H1 (cell line): ENCODE measurements at regions not wholly inside any gene's neighbourhood (a gene's known extent, or its start where the extent isn't known, plus 50 kb on each side); places are given as distances from the start of the nearest gene placed in this dataset.

Experiments
- CTCF ChIA-PET: fragments of 300-600 bp; sonication (Branson Sonifier 250); formaldehyde crosslinking; loops from one replicate; lab custom pipeline; 2021; ENCODE audit not compliant: partially characterized antibody; lab: Charles Lee
- POLR2A ChIA-PET: fragments of 300-600 bp; sonication (Branson Sonifier 250); formaldehyde crosslinking; loops from one replicate; lab custom pipeline; 2021; ENCODE audit warnings: inconsistent platforms; ENCODE audit not compliant: partially characterized antibody; lab: Charles Lee
- DNase-seq, 2 experiments: peaks; one replicate each; pipeline versions ENCODE4 v3.0.0 to v3.0.0-alpha.2; 2010 to 2022; ENCODE audit warnings: low spot score in 2 of 2, low read depth in 1 of 2, mixed read lengths in 1 of 2
- FAIRE-seq: peaks from 2 replicates; lab custom pipeline; 2011; peaks lifted over from hg19 to GRCh38; lab: Jason Lieb, UNC
- H2AFZ ChIP-seq: 2 replicates; pipeline ENCODE4 v1.8.1; 2012; ENCODE audit warnings: low read length, inconsistent platforms
- H2AK5ac ChIP-seq: 2 replicates; pipeline ENCODE4 v1.6.1; 2013; ENCODE audit warnings: low read depth, low read length
- H2BK120ac ChIP-seq: replicated peaks from 2 replicates; pipeline ENCODE3; 2013; ENCODE audit warnings: low read depth, low read length, inconsistent platforms
- H2BK12ac ChIP-seq: 2 replicates; pipeline ENCODE4 v1.6.1; 2013; ENCODE audit warnings: low read depth, low read length
- H2BK15ac ChIP-seq: 2 replicates; pipeline ENCODE4 v1.6.1; 2013; ENCODE audit warnings: low read length
- H2BK20ac ChIP-seq: 2 replicates; pipeline ENCODE4 v1.6.1; 2013; ENCODE audit warnings: low read length
- H2BK5ac ChIP-seq: 2 replicates; pipeline ENCODE4 v1.6.1; 2013; ENCODE audit warnings: low read depth, low read length
- H3K14ac ChIP-seq: 2 replicates; pipeline ENCODE4 v1.6.1; 2013; ENCODE audit warnings: inconsistent platforms; ENCODE audit not compliant: insufficient read length
- H3K18ac ChIP-seq: 2 replicates; pipeline ENCODE4 v1.6.1; 2013; ENCODE audit warnings: low read length; ENCODE audit errors: extremely low read depth
- H3K23ac ChIP-seq: 2 replicates; pipeline ENCODE4 v1.6.1; 2013; ENCODE audit warnings: inconsistent platforms; ENCODE audit not compliant: insufficient read length
- H3K23me2 ChIP-seq: 2 replicates; pipeline ENCODE4 v1.6.1; 2013; ENCODE audit warnings: low read depth, low read length
- H3K27ac ChIP-seq: 2 replicates; pipeline ENCODE4 v1.6.1; 2011; ENCODE audit warnings: low read depth, low read length, inconsistent platforms
- H3K27me3 ChIP-seq, 4 experiments: replicated peaks in 1 of 4; 1 replicate in 1 of 4; 2 replicates in 3 of 4; pipeline versions ENCODE4 v1.6.1 to v1.8.1; 2011 to 2013; ENCODE audit warnings: low read length in 3 of 4, mild to moderate bottlenecking in 3 of 4, inconsistent platforms in 2 of 4, mixed read lengths in 2 of 4, moderate library complexity in 1 of 4; ENCODE audit not compliant: control insufficient read depth in 3 of 4, insufficient read depth in 3 of 4; ENCODE audit errors: extremely low read depth in 1 of 4
- H3K36me3 ChIP-seq, 4 experiments: 2 replicates each; pipeline versions ENCODE4 v1.6.1 to v1.8.1; 2011 to 2013; ENCODE audit warnings: mild to moderate bottlenecking in 4 of 4, low read length in 3 of 4, moderate library complexity in 2 of 4, control low read depth in 1 of 4, inconsistent platforms in 1 of 4; ENCODE audit not compliant: insufficient read depth in 4 of 4, control insufficient read depth in 2 of 4
- H3K4ac ChIP-seq: replicated peaks from 2 replicates; pipeline ENCODE3; 2013; ENCODE audit warnings: low read length, low read depth, mixed read lengths, inconsistent platforms; ENCODE audit not compliant: insufficient read length
- H3K4me1 ChIP-seq, 4 experiments: replicated peaks in 1 of 4; 1 replicate in 1 of 4; 2 replicates in 3 of 4; pipeline versions ENCODE4 v1.6.1 to v1.8.1; 2011 to 2013; ENCODE audit warnings: low read length in 3 of 4, inconsistent platforms in 2 of 4, mixed read lengths in 1 of 4; ENCODE audit not compliant: insufficient read depth in 4 of 4, control insufficient read depth in 3 of 4
- H3K4me2 ChIP-seq, 2 experiments: 2 replicates each; pipeline versions ENCODE4 v1.6.1 to v1.8.1; 2011 to 2013; ENCODE audit warnings: low read depth in 2 of 2, low read length in 2 of 2, control low read depth in 1 of 2, inconsistent platforms in 1 of 2, mild to moderate bottlenecking in 1 of 2; ENCODE audit not compliant: insufficient read depth in 1 of 2
- H3K4me3 ChIP-seq, 4 experiments: fragments of 200-600, 300-600 bp in 1 of 4; sonication (generic), shearing (Covaris generic), sonication (Bioruptor Twin) in 1 of 4; 2 replicates each; pipeline versions ENCODE4 v1.5.1 to v1.8.1; 2011 to 2016; ENCODE audit warnings: low read length in 4 of 4, low read depth in 3 of 4, control low read depth in 2 of 4, inconsistent platforms in 2 of 4, mild to moderate bottlenecking in 2 of 4, mixed read lengths in 1 of 4, moderate library complexity in 1 of 4; ENCODE audit not compliant: insufficient read depth in 2 of 4; ENCODE audit errors: extremely low read depth in 1 of 4
- H3K56ac ChIP-seq: replicated peaks from 2 replicates; pipeline ENCODE3; 2013; ENCODE audit warnings: low read depth, mild to moderate bottlenecking, mixed read lengths, low read length, inconsistent platforms; ENCODE audit not compliant: insufficient read length
- H3K79me1 ChIP-seq: 2 replicates; pipeline ENCODE4 v1.6.1; 2013; ENCODE audit warnings: low read depth, low read length, control low read depth
- H3K79me2 ChIP-seq, 2 experiments: 2 replicates each; pipeline versions ENCODE4 v1.6.1 to v1.8.1; 2012 to 2013; ENCODE audit warnings: low read length in 2 of 2, mild to moderate bottlenecking in 2 of 2, inconsistent platforms in 1 of 2; ENCODE audit not compliant: insufficient read depth in 2 of 2, control insufficient read depth in 1 of 2
- H3K9ac ChIP-seq, 4 experiments: replicated peaks in 1 of 4; 1 replicate in 1 of 4; 2 replicates in 3 of 4; pipeline versions ENCODE4 v1.6.1 to v1.8.1; 2011 to 2013; ENCODE audit warnings: low read depth in 3 of 4, low read length in 3 of 4, control low read depth in 2 of 4, mild to moderate bottlenecking in 2 of 4, moderate library complexity in 2 of 4, inconsistent platforms in 1 of 4; ENCODE audit errors: extremely low read depth in 1 of 4
- H3K9me3 ChIP-seq, 2 experiments: 2 replicates each; pipeline versions ENCODE4 v1.6.1 to v1.8.1; 2012 to 2013; ENCODE audit warnings: mild to moderate bottlenecking in 2 of 2, moderate library complexity in 2 of 2, control low read depth in 1 of 2, inconsistent platforms in 1 of 2, low read depth in 1 of 2, low read length in 1 of 2, mixed read lengths in 1 of 2; ENCODE audit not compliant: insufficient read depth in 2 of 2
- H4K20me1 ChIP-seq, 2 experiments: replicated peaks in 1 of 2; 2 replicates each; pipeline versions ENCODE3 to v1.8.1; 2011 to 2013; ENCODE audit warnings: inconsistent platforms in 2 of 2, low read length in 2 of 2, mild to moderate bottlenecking in 1 of 2; ENCODE audit not compliant: insufficient read depth in 2 of 2, control insufficient read depth in 1 of 2
- H4K5ac ChIP-seq: 2 replicates; pipeline ENCODE4 v1.6.1; 2013; ENCODE audit warnings: low read length, low read depth, mixed read lengths, inconsistent platforms; ENCODE audit not compliant: insufficient read length
- H4K8ac ChIP-seq: 2 replicates; pipeline ENCODE4 v1.8.0; 2013; ENCODE audit warnings: mild to moderate bottlenecking, moderate library complexity, low read length, inconsistent platforms; ENCODE audit not compliant: insufficient read depth; ENCODE audit errors: extremely low read depth
- H4K91ac ChIP-seq: replicated peaks from 2 replicates; pipeline ENCODE3; 2013; ENCODE audit warnings: low read length, mixed read lengths, inconsistent platforms; ENCODE audit not compliant: insufficient read length
- JUND ChIP-seq: IDR thresholded peaks from 2 replicates; pipeline ENCODE4 v1.6.1; 2011; ENCODE audit warnings: mild to moderate bottlenecking, improper control_type of control experiment, low read length
- RAD21 ChIP-seq, 2 experiments: IDR thresholded peaks in 1 of 2; conservative IDR thresholded peaks in 1 of 2; 2 replicates each; pipeline ENCODE4 v1.6.1; 2011; ENCODE audit warnings: low read depth in 2 of 2, low read length in 2 of 2, improper control_type of control experiment in 1 of 2, inconsistent platforms in 1 of 2, mild to moderate bottlenecking in 1 of 2, moderate library complexity in 1 of 2
- WGBS, 2 experiments: shearing (Covaris generic) in 1 of 2; methylation state at CpG; one replicate each; pipeline versions ENCODE4 v1.1.6 to v1.1.7; 2013 to 2015; ENCODE audit warnings: low lambda C conversion rate in 2 of 2, mixed read lengths in 2 of 2, inconsistent platforms in 1 of 2, low coverage in 1 of 2, missing lambda C conversion rate in 1 of 2; ENCODE audit not compliant: insufficient replicate concordance in 2 of 2, insufficient coverage in 1 of 2, insufficient read length in 1 of 2; ENCODE audit errors: extremely low coverage in 1 of 2, missing lambda C conversion rate in 1 of 2; 5-methylcytosine and 5-hydroxymethylcytosine counted together
- TF ChIP-seq, protein P1 (sequence below), 3 experiments: IDR thresholded peaks; 1 replicate in 2 of 3; 2 replicates in 1 of 3; pipeline versions ENCODE4 v1.5.1 to v1.6.1; 2011; ENCODE audit warnings: low read length in 3 of 3, mild to moderate bottlenecking in 3 of 3, inconsistent platforms in 2 of 3, low read depth in 1 of 3, moderate library complexity in 1 of 3; ENCODE audit not compliant: insufficient read depth in 1 of 3; ENCODE audit errors: control extremely low read depth in 1 of 3

DNA sequence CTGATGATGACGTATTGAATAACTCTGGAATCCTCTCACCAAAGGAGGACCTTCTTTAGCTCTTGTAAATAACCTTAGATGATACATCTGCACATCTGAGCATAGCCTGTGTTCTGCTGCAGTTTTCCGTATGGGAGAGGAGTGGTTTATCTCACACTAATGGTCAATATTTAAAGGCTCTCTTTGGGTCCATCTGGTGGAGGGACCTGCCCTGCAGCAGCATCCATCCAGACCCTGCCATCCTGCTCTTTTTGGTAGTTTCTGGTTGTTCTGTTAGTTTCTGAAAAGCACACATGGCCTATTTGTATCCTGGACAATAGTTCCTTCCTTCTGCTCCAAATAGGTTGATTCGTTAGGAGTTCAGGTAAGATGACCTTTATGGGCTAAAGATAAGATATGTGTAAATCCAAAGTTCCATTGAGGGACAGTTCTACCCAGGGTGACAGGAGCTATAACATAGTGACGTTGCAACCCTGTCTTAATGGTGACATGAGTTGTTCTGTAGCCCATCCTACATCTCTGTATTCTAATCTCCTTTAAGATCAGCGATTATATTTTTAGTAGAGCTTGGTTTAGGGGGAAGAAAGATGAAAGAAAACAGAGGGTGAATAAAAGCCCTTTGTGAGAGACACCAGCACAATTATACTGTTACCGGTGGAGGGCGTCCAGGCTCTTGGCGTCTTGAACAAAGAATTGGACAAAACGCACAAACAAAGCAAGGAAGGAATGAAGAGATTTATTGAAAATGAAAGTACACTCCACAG is 60.0 kb upstream of the KLF14 start:
- no peak overlapping the region for H3K56ac ChIP-seq
- no peak overlapping the region for H2AK5ac ChIP-seq
- no peak overlapping the region for H2BK5ac ChIP-seq
- 91% methylated on average over 9 of the region's 9 CpGs; no CpG with 5 or more reads in 1 of the 2 experiments for WGBS, 2 experiments
- no peak overlapping the region for H2BK12ac ChIP-seq
- no peak for DNase-seq
- H3K79me1 ChIP-seq: no peaks in the 10 kb centered on the region
- H4K20me1 ChIP-seq: no peaks in the 10 kb centered on the region
- H2BK120ac ChIP-seq: no peak overlapping the region
- H4K8ac ChIP-seq: no peak overlapping the region
- no peak overlapping the region for H3K23ac ChIP-seq
- no peak overlapping the region for H4K5ac ChIP-seq
- no peaks in the 10 kb centered on the region for H3K36me3 ChIP-seq
- H3K4me3 ChIP-seq: no peak overlapping the region; a peak in 1 of 8 replicates
- H4K91ac ChIP-seq: no peak overlapping the region
- TF ChIP-seq, protein P1, sequence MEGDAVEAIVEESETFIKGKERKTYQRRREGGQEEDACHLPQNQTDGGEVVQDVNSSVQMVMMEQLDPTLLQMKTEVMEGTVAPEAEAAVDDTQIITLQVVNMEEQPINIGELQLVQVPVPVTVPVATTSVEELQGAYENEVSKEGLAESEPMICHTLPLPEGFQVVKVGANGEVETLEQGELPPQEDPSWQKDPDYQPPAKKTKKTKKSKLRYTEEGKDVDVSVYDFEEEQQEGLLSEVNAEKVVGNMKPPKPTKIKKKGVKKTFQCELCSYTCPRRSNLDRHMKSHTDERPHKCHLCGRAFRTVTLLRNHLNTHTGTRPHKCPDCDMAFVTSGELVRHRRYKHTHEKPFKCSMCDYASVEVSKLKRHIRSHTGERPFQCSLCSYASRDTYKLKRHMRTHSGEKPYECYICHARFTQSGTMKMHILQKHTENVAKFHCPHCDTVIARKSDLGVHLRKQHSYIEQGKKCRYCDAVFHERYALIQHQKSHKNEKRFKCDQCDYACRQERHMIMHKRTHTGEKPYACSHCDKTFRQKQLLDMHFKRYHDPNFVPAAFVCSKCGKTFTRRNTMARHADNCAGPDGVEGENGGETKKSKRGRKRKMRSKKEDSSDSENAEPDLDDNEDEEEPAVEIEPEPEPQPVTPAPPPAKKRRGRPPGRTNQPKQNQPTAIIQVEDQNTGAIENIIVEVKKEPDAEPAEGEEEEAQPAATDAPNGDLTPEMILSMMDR (IDR thresholded peaks at IDR 0.05; ENCODE audit: control extremely low read depth in 1 of 3, insufficient read depth in 1 of 3, low read depth in 1 of 3, low read length in 3 of 3): peak; percentile 19 to 38 (median 28); a peak in 3 of 4 replicates
- TF ChIP-seq RAD21 (IDR thresholded peaks at IDR 0.05 in 1 of 2, conservative IDR thresholded peaks at IDR 0.05 in 1 of 2; ENCODE audit: low read depth in 2 of 2, low read length in 2 of 2): peak in 1 of 2 experiments; percentile 45; a peak in 2 of 4 replicates
- no peak for TF ChIP-seq JUND
- TF ChIP-seq, all 59 proteins: peak for 2
- Histone ChIP-seq H3K9ac (no peak overlapping the region), H3K23me2 (no peaks in the 10 kb centered on the region), H3K4ac (no peak overlapping the region), H2BK15ac (no peak overlapping the region), H3K27me3 (no peaks in the 10 kb centered on the region), H3K4me2 (no peak overlapping the region), H3K9me3 (no peaks in the 10 kb centered on the region), H3K14ac (no peak overlapping the region), H3K79me2 (no peaks in the 10 kb centered on the region), H3K4me1 (no peaks in the 10 kb centered on the region), H3K27ac (no peak overlapping the region), H2AFZ (no peak overlapping the region), H3K18ac (no peak overlapping the region), H2BK20ac (no peak overlapping the region)
- ChIA-PET CTCF (interaction anchor here (0.6 to 1.5 kb wide), 7 partner anchors 10 to 722 kb away, joined by 3 to 4 read pairs (median 3); no protein-coding TSS in a partner anchor), POLR2A (interaction anchor here (0.7 to 1.0 kb wide), 2 partner anchors 8 to 237 kb away, joined by 3 read pairs; no protein-coding TSS in a partner anchor)
- FAIRE-seq: peak; percentile 36
